A549 (cell line): ENCODE measurements at regions not wholly inside any gene's neighbourhood (a gene's known extent, or its start where the extent isn't known, plus 50 kb on each side); places are given as distances from the start of the nearest gene placed in this dataset.

ENCODE experiments used
- ATAC-seq, 2 experiments: fragments of 200-7000 bp in 1 of 2; fragments of >200 bp in 1 of 2; cut with Nextera tagmentation in 1 of 2; cut with Tn5 transposase in 1 of 2; 3 replicates each; pipeline versions ENCODE4 v1.8.0 to v1.9.1; 2018 to 2020; ENCODE audit warnings: mild to moderate bottlenecking in 1 of 2, moderate library complexity in 1 of 2
- CTCF ChIA-PET: fragments of 300-600 bp; sonication (Branson Sonifier 250); formaldehyde crosslinking; extraction: SDS; loops from one replicate; lab custom pipeline; 2021; ENCODE audit warnings: antibody characterized with exemption, inconsistent platforms; lab: Yijun Ruan, JAX
- POLR2A ChIA-PET: fragments of 350-600 bp; formaldehyde crosslinking; extraction: SDS; loops from one replicate; lab custom pipeline; 2021; ENCODE audit warnings: antibody characterized with exemption, inconsistent platforms; lab: Yijun Ruan, JAX
- DNase-seq, 2 experiments: peaks; one replicate each; pipeline versions ENCODE4 v3.0.0 to v3.0.0-alpha.2; 2011 to 2016; ENCODE audit warnings: low read depth in 1 of 2, low spot score in 1 of 2
- FAIRE-seq: peaks from 2 replicates; lab custom pipeline; 2011; peaks lifted over from hg19 to GRCh38; lab: Jason Lieb, UNC
- H3K27ac ChIP-seq, 2 experiments: fragments of >200 bp; sonication (Bioruptor Twin); formaldehyde crosslinking; 3 replicates each; pipeline ENCODE4 v1.5.1; 2016 to 2017
- H3K4me1 ChIP-seq: fragments of >200 bp; sonication (Bioruptor Twin); formaldehyde crosslinking; 3 replicates; pipeline ENCODE4 v1.6.1; 2016
- H3K4me2 ChIP-seq: fragments of >200 bp; sonication (Bioruptor Twin); formaldehyde crosslinking; 3 replicates; pipeline ENCODE4 v1.6.1; 2016
- H3K4me3 ChIP-seq: fragments of >200 bp; sonication (Bioruptor Twin); formaldehyde crosslinking; 3 replicates; pipeline ENCODE4 v1.5.1; 2016
- H3K9me3 ChIP-seq: fragments of >200 bp; sonication (Bioruptor Twin); formaldehyde crosslinking; 3 replicates; pipeline ENCODE4 v1.6.1; 2016
- ATOH8 ChIP-seq: fragments of 250-450 bp; sonication (Bioruptor Pico); IDR thresholded peaks from 2 replicates; pipeline ENCODE4 v1.5.0; 2020; ENCODE audit warnings: low read depth, mild to moderate bottlenecking, moderate library complexity
- BCL3 ChIP-seq: fragments of >200 bp; sonication (Bioruptor Twin); formaldehyde crosslinking; IDR thresholded peaks from 3 replicates; pipeline ENCODE4 v1.6.1; 2016
- CBX2 ChIP-seq: fragments of 200-600 bp; sonication (generic); IDR thresholded peaks from 2 replicates; pipeline ENCODE4 v1.6.1; 2016; ENCODE audit warnings: low read depth, mild to moderate bottlenecking, borderline replicate concordance
- E2F6 ChIP-seq: IDR thresholded peaks from 2 replicates; pipeline ENCODE4 v1.6.1; 2012; ENCODE audit warnings: low read depth, borderline replicate concordance
- EHF ChIP-seq: fragments of 250-450 bp; sonication (Bioruptor Pico); IDR thresholded peaks from 2 replicates; pipeline ENCODE4 v1.5.0; 2020; ENCODE audit warnings: mild to moderate bottlenecking
- EHMT2 ChIP-seq: fragments of 200-600 bp; sonication (generic); IDR thresholded peaks from 2 replicates; pipeline ENCODE4 v1.6.1; 2016; ENCODE audit warnings: antibody characterized with exemption, low read depth, mild to moderate bottlenecking, moderate library complexity
- EP300 ChIP-seq, 2 experiments: fragments of >200 bp; sonication (Bioruptor Twin); formaldehyde crosslinking; IDR thresholded peaks; 2 replicates in 1 of 2; 3 replicates in 1 of 2; pipeline ENCODE4 v1.6.1; 2016 to 2017
- ESRRA ChIP-seq: fragments of 150-350 bp; IDR thresholded peaks from 2 replicates; pipeline ENCODE4 v1.6.1; 2014; ENCODE audit warnings: mild to moderate bottlenecking, low read length, borderline replicate concordance
- FOSB ChIP-seq: fragments of 250-450 bp; sonication (Bioruptor Pico); IDR thresholded peaks from 2 replicates; pipeline ENCODE4 v1.5.0; 2020; ENCODE audit warnings: mild to moderate bottlenecking, moderate library complexity
- FOXS1 ChIP-seq: fragments of 250-450 bp; sonication (Bioruptor Pico); IDR thresholded peaks from 2 replicates; pipeline ENCODE4 v1.5.0; 2020; ENCODE audit warnings: mild to moderate bottlenecking, moderate library complexity
- GATA3 ChIP-seq: IDR thresholded peaks from 2 replicates; pipeline ENCODE4 v1.6.1; 2012; ENCODE audit warnings: borderline replicate concordance
- HDAC2 ChIP-seq: fragments of 200-600 bp; sonication (generic); IDR thresholded peaks from 2 replicates; pipeline ENCODE4 v1.6.1; 2016
- HEYL ChIP-seq: fragments of 250-450 bp; sonication (Bioruptor Pico); IDR thresholded peaks from 2 replicates; pipeline ENCODE4 v1.8.0; 2021; ENCODE audit warnings: mild to moderate bottlenecking, moderate library complexity
- HOXA7 ChIP-seq: fragments of 250-450 bp; sonication (Bioruptor Pico); IDR thresholded peaks from 2 replicates; pipeline ENCODE4 v1.5.0; 2020; ENCODE audit warnings: mild to moderate bottlenecking, moderate library complexity
- MAZ ChIP-seq: fragments of 150-350 bp; IDR thresholded peaks from 2 replicates; pipeline ENCODE4 v1.6.1; 2014; ENCODE audit warnings: antibody characterized with exemption, low read depth, low read length, borderline replicate concordance
- NFE2L2 ChIP-seq: fragments of 150-350 bp; conservative IDR thresholded peaks from 2 replicates; pipeline ENCODE4 v1.6.1; 2014; ENCODE audit warnings: low read length
- PHF8 ChIP-seq: fragments of 200-600 bp; sonication (generic); IDR thresholded peaks from 2 replicates; pipeline ENCODE4 v1.6.1; 2016; ENCODE audit warnings: low read depth, mild to moderate bottlenecking, antibody characterized with exemption, moderate library complexity, borderline replicate concordance
- POLR2A ChIP-seq: IDR thresholded peaks from 2 replicates; pipeline ENCODE4 v1.6.1; 2012; ENCODE audit warnings: mild to moderate bottlenecking, low read length
- RAD21 ChIP-seq, 2 experiments: fragments of >200 bp in 1 of 2; sonication (Bioruptor Twin) in 1 of 2; formaldehyde crosslinking in 1 of 2; IDR thresholded peaks in 1 of 2; conservative IDR thresholded peaks in 1 of 2; 2 replicates in 1 of 2; 3 replicates in 1 of 2; pipeline ENCODE4 v1.6.1; 2012 to 2018; ENCODE audit warnings: inconsistent platforms in 1 of 2
- RFX5 ChIP-seq: fragments of 450-650 bp; IDR thresholded peaks from 2 replicates; pipeline ENCODE4 v1.7.1; 2014; ENCODE audit warnings: antibody characterized with exemption, mild to moderate bottlenecking, moderate library complexity
- SREBF2 ChIP-seq: fragments of 450-650 bp; IDR thresholded peaks from 2 replicates; pipeline ENCODE4 v1.6.1; 2014; ENCODE audit warnings: mild to moderate bottlenecking, moderate library complexity
- ZC3H11A ChIP-seq: fragments of 450-650 bp; IDR thresholded peaks from 2 replicates; pipeline ENCODE4 v1.6.1; 2014; ENCODE audit warnings: antibody characterized with exemption, mild to moderate bottlenecking
- ZNF302 ChIP-seq: fragments of 250-450 bp; sonication (Bioruptor Pico); IDR thresholded peaks from 2 replicates; pipeline ENCODE4 v1.9.0; 2021; ENCODE audit warnings: inconsistent platforms, mild to moderate bottlenecking, moderate library complexity
- ZSCAN20 ChIP-seq: fragments of 250-450 bp; sonication (Bioruptor Pico); IDR thresholded peaks from 2 replicates; pipeline ENCODE4 v1.8.0; 2022; ENCODE audit warnings: mild to moderate bottlenecking, moderate library complexity
- WGBS: methylation state at CpG from one replicate; pipeline ENCODE4 v1.1.6; 2017; ENCODE audit errors: missing lambda C conversion rate; 5-methylcytosine and 5-hydroxymethylcytosine counted together
- TF ChIP-seq, protein P1 (sequence below): fragments of >200 bp; sonication (Bioruptor Twin); formaldehyde crosslinking; IDR thresholded peaks from 3 replicates; pipeline ENCODE4 v1.5.1; 2016
- TF ChIP-seq, protein P2 (sequence below): fragments of 450-650 bp; IDR thresholded peaks from 2 replicates; pipeline ENCODE4 v1.6.1; 2014; ENCODE audit warnings: antibody characterized with exemption
- TF ChIP-seq, protein P3 (sequence below): IDR thresholded peaks from 2 replicates; pipeline ENCODE4 v1.6.1; 2012

DNA sequence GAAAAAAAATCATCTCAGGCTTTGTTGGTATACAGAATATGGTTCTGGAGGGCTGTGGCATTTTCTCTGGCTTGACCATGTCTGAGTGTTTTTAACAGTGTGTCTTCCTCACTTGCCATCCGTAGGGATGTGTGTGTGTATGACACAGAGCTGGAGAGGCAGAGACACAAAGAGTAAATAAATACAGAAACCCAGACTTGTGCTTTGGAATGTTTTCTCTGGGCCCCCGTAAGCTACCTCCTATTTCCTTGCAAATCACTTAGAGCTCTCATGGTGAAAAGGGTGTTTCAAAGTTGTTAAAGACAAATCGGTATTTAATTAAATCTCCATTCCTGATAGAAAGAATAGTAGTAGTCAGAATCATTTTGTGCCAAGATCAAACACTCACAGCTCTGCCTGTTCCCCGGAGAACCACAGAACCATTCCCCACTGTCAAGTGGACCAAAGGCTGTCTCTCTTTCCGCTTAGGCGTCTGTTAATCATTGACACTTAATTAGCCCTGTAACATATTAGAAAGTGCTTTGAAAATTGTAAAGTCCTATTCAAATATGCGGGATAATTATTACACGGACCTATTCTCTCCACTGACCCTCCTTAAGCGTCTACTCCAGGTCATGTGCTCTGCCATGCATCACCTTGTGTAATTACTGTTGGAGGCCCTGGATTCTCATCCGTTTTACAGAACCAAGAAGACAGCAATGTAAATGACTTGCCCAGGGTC is 313.6 kb upstream of the TLE3 start:
- CTCF ChIA-PET, result interaction anchor here (1.0 to 1.6 kb wide), 3 partner anchors 47 to 313 kb away, joined by 3 to 4 read pairs (median 4); partner anchors contain the start of gene TLE3
- TF ChIP-seq ZC3H11A (no peak), ZNF302 (CRISPR knock-in tag) (no peak), POLR2A (no peak), ZSCAN20 (no peak), CBX2 (no peak)
- TF ChIP-seq, all 56 proteins: peak for 0
- H3K4me3 ChIP-seq, result no peak overlapping the region
- FAIRE-seq (no peak), DNase-seq (no peak), ATAC-seq (no peak)
- peaks cover 6% of the 10 kb centered on the region for H3K9me3 ChIP-seq
- no peaks in the 10 kb centered on the region for H3K4me1 ChIP-seq
- no peak overlapping the region for H3K27ac ChIP-seq
- WGBS, result 72% methylated on average over 10 of the region's 10 CpGs
- POLR2A ChIA-PET, result no interaction called here
- H3K4me2 ChIP-seq, result no peak overlapping the region

DNA sequence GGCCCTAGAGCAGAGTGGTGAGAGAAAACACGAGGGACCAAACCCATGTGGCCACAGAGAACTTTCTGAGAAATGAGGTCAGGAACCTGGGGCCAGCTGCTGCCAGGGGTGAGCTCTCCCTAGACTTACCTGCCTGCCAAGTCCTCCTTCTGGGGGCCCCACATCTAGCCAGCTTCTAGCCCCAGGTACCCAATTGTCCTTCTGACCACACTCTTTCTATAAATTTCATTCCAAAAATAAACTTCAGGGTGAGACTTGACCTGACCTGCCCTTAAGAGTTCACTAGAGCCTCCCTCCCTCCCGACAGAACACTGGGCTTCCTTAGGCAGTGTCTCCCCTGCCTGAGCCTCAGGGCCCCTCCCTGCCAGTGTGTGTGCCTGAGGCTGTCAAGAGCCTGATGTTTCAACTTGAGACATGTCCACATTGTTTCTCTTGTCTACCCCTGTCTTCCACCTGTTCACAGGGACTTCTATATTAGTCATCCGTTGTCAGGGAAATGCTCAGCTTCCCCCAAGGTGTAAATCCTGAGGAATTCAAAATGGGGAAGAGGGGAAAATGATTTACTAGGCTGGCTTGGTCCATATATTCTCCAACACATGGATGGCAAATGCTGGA is 312.8 kb upstream of the TLE3 start:
- FAIRE-seq, result no peak
- no peak for ATAC-seq

GRCh38 chr15:70409388-70409787 is 311.7 kb upstream of the TLE3 start:
- CTCF ChIA-PET, result interaction anchor here (0.9 to 1.6 kb wide), 2 partner anchors 10 to 58 kb away, joined by 3 to 6 read pairs; no protein-coding TSS in a partner anchor
- DNase-seq, result no peak
- Histone ChIP-seq H3K4me1 (no peaks in the 10 kb centered on the region), H3K4me3 (no peak overlapping the region), H3K9me3 (peaks cover 15% of the 10 kb centered on the region), H3K27ac (no peak overlapping the region), H3K4me2 (no peak overlapping the region)
- ATAC-seq, result no peak
- TF ChIP-seq RFX5 (no peak), EHF (CRISPR knock-in tag) (no peak), HEYL (CRISPR knock-in tag) (no peak), PHF8 (no peak), RAD21 (conservative IDR thresholded peaks at IDR 0.05 in 1 of 2, IDR thresholded peaks at IDR 0.05 in 1 of 2) (no peak), ESRRA (no peak), CBX2 (no peak), E2F6 (no peak), HOXA7 (CRISPR knock-in tag) (no peak), FOSB (CRISPR knock-in tag) (no peak), ATOH8 (CRISPR knock-in tag) (no peak), BCL3 (no peak), MAZ (no peak), GATA3 (no peak)
- TF ChIP-seq, protein P1, sequence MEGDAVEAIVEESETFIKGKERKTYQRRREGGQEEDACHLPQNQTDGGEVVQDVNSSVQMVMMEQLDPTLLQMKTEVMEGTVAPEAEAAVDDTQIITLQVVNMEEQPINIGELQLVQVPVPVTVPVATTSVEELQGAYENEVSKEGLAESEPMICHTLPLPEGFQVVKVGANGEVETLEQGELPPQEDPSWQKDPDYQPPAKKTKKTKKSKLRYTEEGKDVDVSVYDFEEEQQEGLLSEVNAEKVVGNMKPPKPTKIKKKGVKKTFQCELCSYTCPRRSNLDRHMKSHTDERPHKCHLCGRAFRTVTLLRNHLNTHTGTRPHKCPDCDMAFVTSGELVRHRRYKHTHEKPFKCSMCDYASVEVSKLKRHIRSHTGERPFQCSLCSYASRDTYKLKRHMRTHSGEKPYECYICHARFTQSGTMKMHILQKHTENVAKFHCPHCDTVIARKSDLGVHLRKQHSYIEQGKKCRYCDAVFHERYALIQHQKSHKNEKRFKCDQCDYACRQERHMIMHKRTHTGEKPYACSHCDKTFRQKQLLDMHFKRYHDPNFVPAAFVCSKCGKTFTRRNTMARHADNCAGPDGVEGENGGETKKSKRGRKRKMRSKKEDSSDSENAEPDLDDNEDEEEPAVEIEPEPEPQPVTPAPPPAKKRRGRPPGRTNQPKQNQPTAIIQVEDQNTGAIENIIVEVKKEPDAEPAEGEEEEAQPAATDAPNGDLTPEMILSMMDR, result no peak
- TF ChIP-seq, protein P2, sequence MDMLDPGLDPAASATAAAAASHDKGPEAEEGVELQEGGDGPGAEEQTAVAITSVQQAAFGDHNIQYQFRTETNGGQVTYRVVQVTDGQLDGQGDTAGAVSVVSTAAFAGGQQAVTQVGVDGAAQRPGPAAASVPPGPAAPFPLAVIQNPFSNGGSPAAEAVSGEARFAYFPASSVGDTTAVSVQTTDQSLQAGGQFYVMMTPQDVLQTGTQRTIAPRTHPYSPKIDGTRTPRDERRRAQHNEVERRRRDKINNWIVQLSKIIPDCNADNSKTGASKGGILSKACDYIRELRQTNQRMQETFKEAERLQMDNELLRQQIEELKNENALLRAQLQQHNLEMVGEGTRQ, result no peak
- TF ChIP-seq, protein P3, sequence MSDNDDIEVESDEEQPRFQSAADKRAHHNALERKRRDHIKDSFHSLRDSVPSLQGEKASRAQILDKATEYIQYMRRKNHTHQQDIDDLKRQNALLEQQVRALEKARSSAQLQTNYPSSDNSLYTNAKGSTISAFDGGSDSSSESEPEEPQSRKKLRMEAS, result no peak
- POLR2A ChIA-PET, result no interaction called here
- WGBS, result 79% methylated on average over 1 of the region's 1 CpG
- no peak for FAIRE-seq

More for the DNA sequence above, 312.8 kb upstream of the TLE3 start:
- CTCF ChIA-PET, result interaction anchor here (0.7 to 1.4 kb wide), 3 partner anchors 13 to 313 kb away, joined by 3 to 4 read pairs (median 3); partner anchors contain the start of gene TLE3
- 39% methylated on average over 3 of the region's 3 CpGs for WGBS
- Histone ChIP-seq H3K4me2 (no peak overlapping the region), H3K4me3 (no peak overlapping the region), H3K4me1 (no peaks in the 10 kb centered on the region), H3K27ac (no peak overlapping the region), H3K9me3 (peaks cover 15% of the 10 kb centered on the region)
- no peak for DNase-seq
- POLR2A ChIA-PET, result no interaction called here
- TF ChIP-seq EHMT2 (no peak), SREBF2 (no peak), FOXS1 (CRISPR knock-in tag) (no peak), HOXA7 (CRISPR knock-in tag) (no peak), EP300 (IDR thresholded peaks at IDR 0.05) (no peak), HDAC2 (no peak), NFE2L2 (no peak)
- TF ChIP-seq, protein P2, result no peak
- TF ChIP-seq, all 56 proteins: peak for 0
